Common myeloid progenitor, CD34-positive (primary cell): ENCODE measurements at regions not wholly inside any gene's neighbourhood (a gene's known extent, or its start where the extent isn't known, plus 50 kb on each side); places are given as distances from the start of the nearest gene placed in this dataset.

Experiments used
- CTCF ChIA-PET: fragments of 350-600 bp; sonication (Branson Sonifier 250); formaldehyde crosslinking; loops from one replicate; lab custom pipeline; 2021; ENCODE audit warnings: antibody characterized with exemption; lab: Charles Lee
- POLR2A ChIA-PET: fragments of 350-600 bp; sonication (Branson Sonifier 250); formaldehyde crosslinking; loops from one replicate; lab custom pipeline; 2021; ENCODE audit warnings: antibody characterized with exemption; lab: Charles Lee
- DNase-seq, 3 donors: peaks; one replicate each; pipeline versions ENCODE4 v3.0.0 to v3.0.0-alpha.2; 2013
- H3K27ac ChIP-seq, 2 experiments: 1 replicate in 1 of 2; 2 replicates in 1 of 2; pipeline ENCODE4 v1.7.0; 2013; ENCODE audit warnings: inconsistent platforms in 2 of 2, low read length in 2 of 2, mild to moderate bottlenecking in 2 of 2, low read depth in 1 of 2, moderate library complexity in 1 of 2; ENCODE audit not compliant: severe bottlenecking in 2 of 2, insufficient read depth in 1 of 2, poor library complexity in 1 of 2
- H3K27me3 ChIP-seq, 5 experiments: replicated peaks in 2 of 5; 1 replicate in 3 of 5; 2 replicates in 2 of 5; pipeline versions ENCODE4 v1.6.1 to v1.7.0; 2013; ENCODE audit warnings: low read length in 4 of 5, mild to moderate bottlenecking in 2 of 5, moderate library complexity in 2 of 5, inconsistent platforms in 1 of 5; ENCODE audit not compliant: insufficient read depth in 5 of 5, control insufficient read depth in 4 of 5
- H3K36me3 ChIP-seq, 4 experiments: 1 replicate in 2 of 4; 2 replicates in 2 of 4; pipeline versions ENCODE4 v1.6.1 to v1.7.0; 2013; ENCODE audit warnings: low read length in 3 of 4, control low read depth in 1 of 4, mild to moderate bottlenecking in 1 of 4; ENCODE audit not compliant: control insufficient read depth in 4 of 4, insufficient read depth in 4 of 4
- H3K4me1 ChIP-seq, 4 experiments: 1 replicate in 3 of 4; 2 replicates in 1 of 4; pipeline versions ENCODE4 v1.6.1 to v1.7.1; 2013; ENCODE audit warnings: low read length in 3 of 4, mild to moderate bottlenecking in 3 of 4, control low read depth in 1 of 4, inconsistent platforms in 1 of 4, moderate library complexity in 1 of 4; ENCODE audit not compliant: control insufficient read depth in 4 of 4, insufficient read depth in 4 of 4; ENCODE audit errors: control extremely low read depth in 1 of 4
- H3K4me3 ChIP-seq, 7 experiments: 1 replicate in 4 of 7; 2 replicates in 3 of 7; pipeline versions ENCODE4 v1.5.1 to v1.7.0; 2013; ENCODE audit warnings: mild to moderate bottlenecking in 7 of 7, low read length in 6 of 7, moderate library complexity in 6 of 7, inconsistent platforms in 2 of 7, low read depth in 2 of 7, control low read depth in 1 of 7; ENCODE audit not compliant: insufficient read depth in 4 of 7, control insufficient read depth in 1 of 7; ENCODE audit errors: extremely low read depth in 1 of 7
- H3K9me3 ChIP-seq, 5 experiments: 1 replicate in 4 of 5; 2 replicates in 1 of 5; pipeline versions ENCODE4 v1.6.1 to v1.7.1; 2013; ENCODE audit warnings: low read length in 4 of 5, mild to moderate bottlenecking in 2 of 5, inconsistent platforms in 1 of 5, low read depth in 1 of 5, moderate library complexity in 1 of 5; ENCODE audit not compliant: control insufficient read depth in 4 of 5, insufficient read depth in 2 of 5; ENCODE audit errors: control extremely low read depth in 1 of 5
- WGBS: methylation state at CpG from one replicate; pipeline ENCODE4 v1.1.5; 2013; ENCODE audit not compliant: insufficient coverage; 5-methylcytosine and 5-hydroxymethylcytosine counted together

- CTCF ChIA-PET = no interaction called here
- H3K4me1 ChIP-seq = no peaks in the 10 kb centered on the region
- no peaks in the 10 kb centered on the region for H3K36me3 ChIP-seq
- no peak overlapping the region for H3K4me3 ChIP-seq
- WGBS = 83% methylated on average over 1 of the region's 2 CpGs
- peaks cover 0 to 12% (median 0%) of the 10 kb centered on the region in 5 experiments for H3K27me3 ChIP-seq
- no peaks in the 10 kb centered on the region for H3K9me3 ChIP-seq
- H3K27ac ChIP-seq = no peak overlapping the region
- DNase-seq = no peak
- POLR2A ChIA-PET = no interaction called here
These were observed 170.9 kb downstream of the RAB11FIP2 start for GRCh38 chr10:117875793-117876192.

- Histone ChIP-seq H3K4me3 (no peak overlapping the region), H3K36me3 (no peaks in the 10 kb centered on the region), H3K27ac (no peak overlapping the region), H3K9me3 (no peaks in the 10 kb centered on the region), H3K27me3 (peaks cover 0 to 12% (median 0%) of the 10 kb centered on the region in 5 experiments), H3K4me1 (no peaks in the 10 kb centered on the region)
- no peak for DNase-seq
- POLR2A ChIA-PET = interaction anchor here (0.7 kb wide), 1 partner anchor 83 kb away, joined by 4 read pairs; no protein-coding TSS in a partner anchor
- CTCF ChIA-PET = no interaction called here
- 89% methylated on average over 1 of the region's 2 CpGs for WGBS
These were observed 170.5 kb downstream of the RAB11FIP2 start for GRCh38 chr10:117876210-117876609.

GRCh38 chr10:117878626-117879025 lies 168.1 kb downstream of the RAB11FIP2 start:
- CTCF ChIA-PET = no interaction called here
- Histone ChIP-seq H3K9me3 (no peaks in the 10 kb centered on the region), H3K36me3 (no peaks in the 10 kb centered on the region), H3K4me1 (no peaks in the 10 kb centered on the region), H3K27me3 (peaks cover 0 to 9% (median 0%) of the 10 kb centered on the region in 5 experiments), H3K4me3 (no peak overlapping the region), H3K27ac (no peak overlapping the region)
- WGBS = 94% methylated on average over 4 of the region's 5 CpGs
- no peak for DNase-seq
- POLR2A ChIA-PET = no interaction called here

- POLR2A ChIA-PET = no interaction called here
- H3K27ac ChIP-seq = no peak overlapping the region
- DNase-seq = no peak
These were observed 162.6 kb downstream of the RAB11FIP2 start for GRCh38 chr10:117884093-117884492.

GRCh38 chr10:117884592-117884991 lies 162.1 kb downstream of the RAB11FIP2 start:
- Histone ChIP-seq H3K27ac (no peak overlapping the region), H3K4me1 (no peaks in the 10 kb centered on the region), H3K9me3 (no peaks in the 10 kb centered on the region), H3K36me3 (no peaks in the 10 kb centered on the region), H3K27me3 (peaks cover 0 to 11% (median 3%) of the 10 kb centered on the region in 5 experiments), H3K4me3 (no peak overlapping the region)
- no peak for DNase-seq
- 78% methylated on average over 3 of the region's 6 CpGs for WGBS
- ChIA-PET POLR2A (no interaction called here), CTCF (no interaction called here)

More at GRCh38 chr10:117884093-117884492, 162.6 kb downstream of the RAB11FIP2 start:
- no peaks in the 10 kb centered on the region for H3K9me3 ChIP-seq
- H3K27me3 ChIP-seq = peaks cover 0 to 14% (median 3%) of the 10 kb centered on the region in 5 experiments
- H3K4me1 ChIP-seq = no peaks in the 10 kb centered on the region
- H3K4me3 ChIP-seq = no peak overlapping the region
- H3K36me3 ChIP-seq = no peaks in the 10 kb centered on the region
- CTCF ChIA-PET = no interaction called here
- WGBS = 100% methylated on average over 4 of the region's 4 CpGs

- no peaks in the 10 kb centered on the region for H3K36me3 ChIP-seq
- no peak overlapping the region for H3K4me3 ChIP-seq
- no peaks in the 10 kb centered on the region for H3K9me3 ChIP-seq
- H3K27me3 ChIP-seq = peaks cover 0 to 11% (median 3%) of the 10 kb centered on the region in 5 experiments
- POLR2A ChIA-PET = no interaction called here
- 92% methylated on average over 10 of the region's 14 CpGs for WGBS
- H3K4me1 ChIP-seq = no peaks in the 10 kb centered on the region
- no peak for DNase-seq
- CTCF ChIA-PET = no interaction called here
- H3K27ac ChIP-seq = no peak overlapping the region
These were observed 161.4 kb downstream of the RAB11FIP2 start for GRCh38 chr10:117885206-117885829.

GRCh38 chr10:117886766-117887165 lies 160.0 kb downstream of the RAB11FIP2 start:
- ChIA-PET POLR2A (no interaction called here), CTCF (no interaction called here)
- H3K27me3 ChIP-seq = peaks cover 0 to 8% (median 2%) of the 10 kb centered on the region in 5 experiments
- WGBS = 90% methylated on average over 7 of the region's 7 CpGs
- no peaks in the 10 kb centered on the region for H3K36me3 ChIP-seq
- H3K9me3 ChIP-seq = no peaks in the 10 kb centered on the region
- no peaks in the 10 kb centered on the region for H3K4me1 ChIP-seq
- DNase-seq = no peak
- no peak overlapping the region for H3K4me3 ChIP-seq
- H3K27ac ChIP-seq = no peak overlapping the region
